GM21786 (cell line): ENCODE measurements at regions not wholly inside any gene's neighbourhood (a gene's known extent, or its start where the extent isn't known, plus 50 kb on each side); places are given as distances from the start of the nearest gene placed in this dataset.

Experiments
- ATAC-seq: cut with Tn5 transposase; IDR thresholded peaks from one replicate; pipeline ENCODE4 v1.9.1; 2021; ENCODE audit not compliant: unreplicated experiment

DNA sequence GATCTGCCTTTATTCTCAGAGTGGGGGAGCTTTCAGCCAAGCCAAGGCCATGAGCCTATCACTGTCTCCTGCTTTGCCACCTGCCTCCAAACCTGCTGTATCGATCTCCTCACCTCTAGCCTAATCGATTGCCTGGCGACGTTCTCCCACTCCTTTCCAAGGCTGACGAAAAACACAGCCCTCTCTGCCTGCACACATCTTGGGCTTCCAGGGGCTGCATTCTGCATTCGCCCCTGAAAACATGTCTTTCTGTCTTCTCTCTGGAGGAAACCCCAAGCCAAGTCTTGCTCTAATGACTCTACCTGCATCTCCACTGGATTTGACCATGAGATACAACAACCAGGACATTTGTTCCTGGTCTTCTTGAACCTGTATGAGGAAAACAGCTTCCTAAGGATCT, 540.7 kb downstream of the BCL11B start:
- no peak for ATAC-seq

DNA sequence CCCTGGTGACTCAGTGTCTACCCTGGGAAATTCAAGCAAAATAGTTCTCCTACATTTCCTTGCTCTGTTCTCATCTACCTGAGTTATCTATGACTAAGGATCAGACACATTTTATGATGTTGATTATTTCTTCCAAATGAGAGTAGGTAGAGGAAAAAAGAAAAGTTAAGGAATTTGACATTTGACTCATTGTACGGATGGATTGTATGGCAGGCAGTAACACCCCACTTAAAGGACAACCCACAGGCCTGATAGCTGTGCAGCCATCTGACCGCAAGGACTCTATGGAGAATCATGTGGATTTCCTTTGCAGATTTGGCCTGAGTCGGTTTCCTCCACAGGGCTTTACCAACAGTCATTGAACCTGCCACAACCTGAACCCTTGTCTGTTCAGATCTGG, 540.3 kb downstream of the BCL11B start:
- ATAC-seq, result no peak

DNA sequence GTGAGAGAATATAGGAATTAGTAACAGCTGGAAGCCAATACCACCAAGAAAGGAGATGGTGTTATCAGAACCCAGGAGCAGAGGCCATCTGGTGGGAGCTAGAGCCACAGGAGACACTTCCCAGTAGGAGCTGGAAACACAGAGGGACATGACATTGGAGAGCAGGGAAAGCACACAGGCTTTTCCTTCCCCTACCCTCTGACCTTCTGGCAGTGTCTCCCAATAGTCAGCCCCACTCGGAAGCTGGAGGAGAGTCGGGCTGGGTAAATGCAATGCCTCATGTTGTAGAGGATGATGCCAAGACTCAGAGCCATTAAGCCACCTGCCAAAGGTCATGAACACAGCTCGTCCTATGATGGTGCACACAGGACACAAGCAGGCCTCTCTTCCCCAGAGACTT, 538.5 kb downstream of the BCL11B start:
- ATAC-seq, result no peak

DNA sequence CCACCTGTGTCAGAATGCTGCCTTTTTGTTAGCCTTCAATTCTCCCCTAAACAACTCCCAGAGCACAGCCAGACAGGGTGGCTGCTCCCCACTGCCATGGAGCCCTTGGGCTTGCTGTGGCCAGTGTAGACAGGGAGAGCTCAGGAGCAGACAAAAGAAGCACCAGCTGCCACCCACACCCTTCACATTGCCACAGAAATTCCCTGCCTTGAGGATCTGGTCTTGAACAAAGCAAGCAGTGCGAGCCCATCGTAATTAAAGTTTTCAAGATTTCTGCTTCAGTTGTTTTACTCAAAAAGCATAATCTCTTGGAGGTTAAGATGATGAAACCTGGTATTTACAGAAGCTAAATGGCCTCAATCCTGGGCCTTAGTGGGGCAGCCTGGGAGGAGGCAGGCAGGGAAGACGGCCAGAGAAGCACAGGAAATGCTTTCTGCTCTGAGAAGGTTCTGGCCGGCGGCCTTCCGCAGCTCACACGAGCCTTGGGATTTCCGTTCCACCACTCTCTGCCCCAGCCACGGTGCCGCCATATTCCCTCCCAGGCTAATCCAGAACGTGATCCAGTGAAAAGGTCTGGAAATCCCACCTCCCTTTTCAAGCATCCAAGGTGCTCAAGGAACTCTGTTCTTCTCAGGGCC, 535.2 kb downstream of the BCL11B start:
- no peak for ATAC-seq

DNA sequence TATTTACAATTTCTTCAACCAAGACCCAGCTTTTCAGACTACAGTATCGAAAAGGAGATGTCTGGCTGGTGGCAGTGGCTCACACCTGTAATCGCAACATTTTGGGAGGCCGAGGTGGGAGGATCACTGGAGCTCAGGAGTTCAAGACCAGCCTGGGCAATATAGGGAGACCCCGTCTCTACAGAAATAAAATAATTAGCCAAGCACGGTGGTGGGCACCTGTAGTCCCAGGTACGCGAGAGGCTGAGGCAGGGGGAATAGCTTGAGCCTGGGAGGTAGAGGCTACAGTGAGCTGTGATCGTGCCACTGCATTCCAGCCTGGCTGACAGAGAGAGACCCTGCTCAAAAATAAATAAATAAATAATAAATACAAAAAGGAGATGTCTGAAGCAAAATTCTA, 530.5 kb downstream of the BCL11B start:
- ATAC-seq, result no peak

GRCh38 chr14:98742001-98742400, 530.0 kb downstream of the BCL11B start:
- no peak for ATAC-seq

GRCh38 chr14:98743536-98743935, 528.5 kb downstream of the BCL11B start:
- ATAC-seq, result no peak

GRCh38 chr14:98748966-98749365, 523.0 kb downstream of the BCL11B start:
- ATAC-seq, result no peak

GRCh38 chr14:98751110-98751509, 520.9 kb downstream of the BCL11B start:
- ATAC-seq, result no peak

DNA sequence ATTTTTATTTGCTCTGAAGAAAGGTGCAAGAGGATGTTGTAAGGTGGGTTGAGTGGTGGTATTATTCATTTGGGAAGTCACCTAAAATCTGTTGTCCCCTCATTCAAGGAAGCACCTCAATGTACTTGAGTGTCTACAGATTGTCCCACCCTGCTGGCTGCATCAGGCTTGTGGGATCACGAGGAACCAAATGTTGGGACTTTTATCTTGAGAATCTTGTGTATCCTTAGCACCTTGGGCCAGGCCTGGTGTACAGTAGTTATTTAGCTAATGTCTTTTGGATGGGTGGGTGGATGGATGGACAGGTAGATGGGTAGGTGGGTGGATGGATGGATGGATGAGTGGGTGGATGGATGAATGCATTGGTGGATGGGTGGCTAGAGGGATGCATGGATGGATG, 519.3 kb downstream of the BCL11B start:
- ATAC-seq, result no peak

DNA sequence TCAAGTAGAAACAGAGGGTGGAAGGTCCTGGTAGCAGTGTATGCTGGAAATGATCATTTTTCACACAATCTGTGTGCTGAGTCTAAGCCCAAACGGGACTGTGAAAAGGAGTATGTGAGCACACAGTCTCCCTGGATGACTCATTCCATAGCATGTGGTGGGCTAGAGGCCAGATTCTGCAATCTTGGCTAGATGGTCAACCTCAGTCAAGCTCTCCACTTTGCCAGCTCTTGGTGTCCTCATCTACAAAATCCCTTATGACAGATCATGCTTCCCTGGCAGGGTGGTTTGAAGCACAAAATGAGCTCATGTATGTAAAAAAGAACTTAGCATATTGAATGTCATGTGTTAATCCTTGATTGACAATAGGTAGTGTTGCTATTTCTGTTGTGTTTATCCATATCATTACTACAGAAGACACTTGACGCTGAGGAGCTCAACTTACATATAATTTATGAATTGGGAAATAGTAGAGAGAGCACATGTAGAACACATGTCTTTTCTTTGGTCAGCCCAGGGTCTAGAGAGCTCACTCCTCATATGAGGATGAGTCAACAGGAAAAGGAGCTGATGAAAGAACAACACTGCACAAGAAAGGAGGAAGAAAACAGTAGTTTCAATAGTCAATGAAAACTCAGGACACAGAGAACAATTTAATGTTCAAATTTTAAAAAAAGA, 517.5 kb downstream of the BCL11B start:
- ATAC-seq, result no peak

- no peak for ATAC-seq
These were observed 515.2 kb downstream of the BCL11B start for GRCh38 chr14:98756749-98757148.

DNA sequence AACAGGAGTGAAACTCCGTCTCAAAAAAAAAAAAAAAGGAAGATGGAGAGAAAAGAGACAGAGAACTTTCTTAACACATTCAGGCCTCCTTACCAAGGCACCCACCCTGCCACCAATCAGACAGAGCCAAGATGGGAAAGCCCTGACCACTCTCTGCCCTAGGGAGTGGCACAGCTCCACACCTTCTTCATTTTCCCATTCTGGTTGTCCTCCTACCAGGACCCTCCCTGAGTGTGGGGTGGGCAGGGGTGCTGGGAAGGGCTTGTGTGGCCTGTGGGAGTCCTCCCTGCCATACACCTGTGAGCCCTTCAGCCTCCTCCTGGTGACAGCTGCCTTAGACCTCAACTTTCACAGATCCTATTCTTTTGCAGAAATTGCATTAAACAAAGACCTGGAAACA, 513.6 kb downstream of the BCL11B start:
- no peak for ATAC-seq

DNA sequence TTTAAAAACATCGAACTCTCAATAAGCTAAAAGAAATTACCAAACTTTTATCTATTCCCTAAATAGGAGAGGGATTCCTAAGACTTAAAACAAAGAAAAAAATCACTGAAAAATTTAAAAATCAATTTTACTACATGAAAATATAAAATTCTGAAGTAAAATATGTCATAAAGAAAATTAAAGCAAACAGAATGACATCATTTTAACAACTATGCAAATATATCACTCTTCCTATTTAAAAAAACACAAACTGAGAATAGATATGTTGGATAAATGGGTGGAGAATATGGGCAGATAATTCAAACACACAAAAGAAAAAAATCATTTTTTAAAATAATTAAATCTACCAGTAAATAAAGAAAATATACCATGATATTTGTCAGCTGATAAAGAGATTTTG, 510.0 kb downstream of the BCL11B start:
- no peak for ATAC-seq

DNA sequence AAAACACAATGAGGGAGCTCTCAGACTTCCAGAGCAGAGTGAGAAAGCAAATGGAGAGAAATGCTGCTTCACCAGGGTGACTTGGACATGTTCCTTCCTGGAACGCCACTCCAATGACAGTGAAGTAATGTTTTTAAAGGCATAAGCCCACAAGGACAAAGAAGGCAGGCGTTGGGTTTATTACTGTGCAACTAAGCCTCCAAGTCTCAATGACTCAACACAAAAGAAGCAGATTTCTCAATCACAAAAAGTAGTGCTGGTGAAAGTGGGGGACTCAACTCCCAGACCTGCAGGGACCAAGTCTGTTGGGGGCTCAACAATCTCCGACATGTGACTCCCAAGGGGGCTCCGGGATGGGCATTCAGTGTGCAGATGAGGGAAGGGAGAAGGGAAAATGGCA, 505.2 kb downstream of the BCL11B start:
- ATAC-seq, result no peak

- ATAC-seq, result no peak
These were observed 502.7 kb downstream of the BCL11B start for GRCh38 chr14:98769326-98769725.

- ATAC-seq, result no peak
These were observed 501.8 kb downstream of the BCL11B start for GRCh38 chr14:98770151-98770550.

GRCh38 chr14:98773814-98774213, 498.2 kb downstream of the BCL11B start:
- ATAC-seq, result no peak

DNA sequence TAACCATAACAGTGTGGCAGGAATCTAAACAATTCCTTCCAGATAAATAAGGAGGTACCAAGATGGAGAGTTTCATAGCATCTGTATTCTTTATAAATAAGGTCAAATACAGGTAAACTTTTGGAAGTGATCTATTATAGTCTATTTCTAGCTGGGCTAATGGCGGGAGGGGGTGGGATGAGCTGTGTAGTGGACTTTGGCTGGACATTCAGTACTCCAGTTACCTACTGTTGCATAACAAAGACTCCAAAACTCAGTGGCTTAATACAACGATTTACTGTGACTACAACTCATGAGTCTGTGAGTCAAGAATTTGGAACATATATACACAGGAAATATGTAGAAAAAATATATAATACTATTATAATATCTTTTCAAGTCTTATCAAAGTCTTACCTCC, 496.1 kb downstream of the BCL11B start:
- ATAC-seq, result no peak

- no peak for ATAC-seq
These were observed 489.9 kb downstream of the BCL11B start for GRCh38 chr14:98782062-98782461.

GRCh38 chr14:98785578-98785977, 486.4 kb downstream of the BCL11B start:
- no peak for ATAC-seq

DNA sequence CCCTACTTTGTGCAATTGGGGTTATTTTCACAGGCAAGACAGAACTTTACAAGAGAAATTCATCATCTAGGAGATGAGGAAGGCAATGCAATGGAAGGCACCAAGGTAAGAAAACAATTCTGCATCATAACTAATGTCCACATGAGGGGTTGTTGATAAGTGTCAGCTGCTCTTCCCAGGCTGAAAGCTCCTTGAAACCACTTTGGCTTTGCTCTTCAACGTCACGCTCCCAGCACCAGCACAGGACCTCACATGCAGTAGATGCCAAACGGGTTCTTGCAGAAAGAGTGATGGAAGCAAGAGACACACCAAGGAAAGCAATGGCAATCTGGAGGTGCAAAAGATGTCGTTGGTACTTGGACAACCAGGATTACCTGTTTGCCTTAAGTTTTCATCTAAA, 485.5 kb downstream of the BCL11B start:
- ATAC-seq, result no peak

GRCh38 chr14:98791661-98792060, 480.3 kb downstream of the BCL11B start:
- ATAC-seq, result no peak
